ENCODE measurements at regions not wholly inside any gene's neighbourhood (a gene's known extent, or its start where the extent isn't known, plus 50 kb on each side); places are given as distances from the start of the nearest gene placed in this dataset.

DNA sequence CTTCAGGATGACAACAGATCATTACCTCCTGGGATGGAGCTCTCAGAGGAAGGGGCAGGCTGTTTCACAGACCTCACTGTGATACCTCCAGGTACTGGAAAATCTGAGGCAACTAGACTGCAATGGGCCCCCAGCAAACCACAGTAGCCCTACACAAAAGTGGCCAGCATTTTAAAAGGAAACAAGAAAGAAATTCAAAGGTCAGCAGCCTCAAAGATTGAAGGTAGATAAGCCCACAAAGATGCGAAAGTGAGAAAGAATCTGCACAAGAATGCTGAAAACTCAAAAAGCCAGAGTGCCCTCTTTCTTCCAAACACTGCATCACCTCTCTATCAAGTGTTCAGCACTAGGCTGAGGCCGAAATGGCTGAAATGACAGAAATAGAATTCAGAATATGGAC, 499.5 kb upstream of the CHAC2 start:
- TF ChIP-seq, protein P1, sequence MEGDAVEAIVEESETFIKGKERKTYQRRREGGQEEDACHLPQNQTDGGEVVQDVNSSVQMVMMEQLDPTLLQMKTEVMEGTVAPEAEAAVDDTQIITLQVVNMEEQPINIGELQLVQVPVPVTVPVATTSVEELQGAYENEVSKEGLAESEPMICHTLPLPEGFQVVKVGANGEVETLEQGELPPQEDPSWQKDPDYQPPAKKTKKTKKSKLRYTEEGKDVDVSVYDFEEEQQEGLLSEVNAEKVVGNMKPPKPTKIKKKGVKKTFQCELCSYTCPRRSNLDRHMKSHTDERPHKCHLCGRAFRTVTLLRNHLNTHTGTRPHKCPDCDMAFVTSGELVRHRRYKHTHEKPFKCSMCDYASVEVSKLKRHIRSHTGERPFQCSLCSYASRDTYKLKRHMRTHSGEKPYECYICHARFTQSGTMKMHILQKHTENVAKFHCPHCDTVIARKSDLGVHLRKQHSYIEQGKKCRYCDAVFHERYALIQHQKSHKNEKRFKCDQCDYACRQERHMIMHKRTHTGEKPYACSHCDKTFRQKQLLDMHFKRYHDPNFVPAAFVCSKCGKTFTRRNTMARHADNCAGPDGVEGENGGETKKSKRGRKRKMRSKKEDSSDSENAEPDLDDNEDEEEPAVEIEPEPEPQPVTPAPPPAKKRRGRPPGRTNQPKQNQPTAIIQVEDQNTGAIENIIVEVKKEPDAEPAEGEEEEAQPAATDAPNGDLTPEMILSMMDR (IDR thresholded peaks at IDR 0.05): no peak
- no peak for TF ChIP-seq POLR2A (IDR thresholded peaks at IDR 0.05)
- no peak for TF ChIP-seq EP300 (IDR thresholded peaks at IDR 0.05)
- no peak for TF ChIP-seq POLR2AphosphoS5 (IDR thresholded peaks at IDR 0.05)

Data from sigmoid colon (tissue), 4 donors.